ENCODE measurements at regions not wholly inside any gene's neighbourhood (a gene's known extent, or its start where the extent isn't known, plus 50 kb on each side); places are given as distances from the start of the nearest gene placed in this dataset.

DNA sequence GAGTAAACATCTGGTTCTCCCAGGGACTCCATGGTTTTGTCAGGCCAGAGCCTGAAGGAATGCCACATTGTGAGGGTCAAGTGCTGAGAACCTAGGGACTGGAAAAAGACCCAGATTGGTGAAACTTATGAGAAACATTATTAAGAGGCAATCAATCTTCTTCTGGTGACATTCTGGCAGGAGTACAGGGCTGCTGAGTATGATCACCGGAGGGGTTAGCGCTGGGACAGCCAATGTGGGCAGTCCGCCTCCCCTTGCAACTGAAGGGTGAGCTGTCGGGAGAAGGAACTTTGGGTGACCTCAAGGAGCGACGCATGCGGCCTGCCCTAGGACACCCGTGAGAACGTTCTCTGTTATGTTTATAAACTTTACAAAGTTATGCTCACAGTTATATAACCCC, 429.0 kb downstream of the LMO4 start:
- H3K27ac ChIP-seq (ENCODE audit: low read length), result no peak overlapping the region
- POLR2A ChIA-PET, result no interaction called here
- intact Hi-C loops (cut with micrococcal nuclease; ENCODE audit: unreplicated experiment), result no loop called here
- no peaks in the 10 kb centered on the region for H3K9me3 ChIP-seq (ENCODE audit: control insufficient read depth, insufficient read depth, low read depth, low read length)
- TF ChIP-seq, protein P1, sequence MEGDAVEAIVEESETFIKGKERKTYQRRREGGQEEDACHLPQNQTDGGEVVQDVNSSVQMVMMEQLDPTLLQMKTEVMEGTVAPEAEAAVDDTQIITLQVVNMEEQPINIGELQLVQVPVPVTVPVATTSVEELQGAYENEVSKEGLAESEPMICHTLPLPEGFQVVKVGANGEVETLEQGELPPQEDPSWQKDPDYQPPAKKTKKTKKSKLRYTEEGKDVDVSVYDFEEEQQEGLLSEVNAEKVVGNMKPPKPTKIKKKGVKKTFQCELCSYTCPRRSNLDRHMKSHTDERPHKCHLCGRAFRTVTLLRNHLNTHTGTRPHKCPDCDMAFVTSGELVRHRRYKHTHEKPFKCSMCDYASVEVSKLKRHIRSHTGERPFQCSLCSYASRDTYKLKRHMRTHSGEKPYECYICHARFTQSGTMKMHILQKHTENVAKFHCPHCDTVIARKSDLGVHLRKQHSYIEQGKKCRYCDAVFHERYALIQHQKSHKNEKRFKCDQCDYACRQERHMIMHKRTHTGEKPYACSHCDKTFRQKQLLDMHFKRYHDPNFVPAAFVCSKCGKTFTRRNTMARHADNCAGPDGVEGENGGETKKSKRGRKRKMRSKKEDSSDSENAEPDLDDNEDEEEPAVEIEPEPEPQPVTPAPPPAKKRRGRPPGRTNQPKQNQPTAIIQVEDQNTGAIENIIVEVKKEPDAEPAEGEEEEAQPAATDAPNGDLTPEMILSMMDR (IDR thresholded peaks at IDR 0.05), result no peak
- TF ChIP-seq SIN3A (IDR thresholded peaks at IDR 0.05; ENCODE audit: borderline replicate concordance, insufficient read depth, low read depth, low read length), result no peak
- TF ChIP-seq, protein P2, sequence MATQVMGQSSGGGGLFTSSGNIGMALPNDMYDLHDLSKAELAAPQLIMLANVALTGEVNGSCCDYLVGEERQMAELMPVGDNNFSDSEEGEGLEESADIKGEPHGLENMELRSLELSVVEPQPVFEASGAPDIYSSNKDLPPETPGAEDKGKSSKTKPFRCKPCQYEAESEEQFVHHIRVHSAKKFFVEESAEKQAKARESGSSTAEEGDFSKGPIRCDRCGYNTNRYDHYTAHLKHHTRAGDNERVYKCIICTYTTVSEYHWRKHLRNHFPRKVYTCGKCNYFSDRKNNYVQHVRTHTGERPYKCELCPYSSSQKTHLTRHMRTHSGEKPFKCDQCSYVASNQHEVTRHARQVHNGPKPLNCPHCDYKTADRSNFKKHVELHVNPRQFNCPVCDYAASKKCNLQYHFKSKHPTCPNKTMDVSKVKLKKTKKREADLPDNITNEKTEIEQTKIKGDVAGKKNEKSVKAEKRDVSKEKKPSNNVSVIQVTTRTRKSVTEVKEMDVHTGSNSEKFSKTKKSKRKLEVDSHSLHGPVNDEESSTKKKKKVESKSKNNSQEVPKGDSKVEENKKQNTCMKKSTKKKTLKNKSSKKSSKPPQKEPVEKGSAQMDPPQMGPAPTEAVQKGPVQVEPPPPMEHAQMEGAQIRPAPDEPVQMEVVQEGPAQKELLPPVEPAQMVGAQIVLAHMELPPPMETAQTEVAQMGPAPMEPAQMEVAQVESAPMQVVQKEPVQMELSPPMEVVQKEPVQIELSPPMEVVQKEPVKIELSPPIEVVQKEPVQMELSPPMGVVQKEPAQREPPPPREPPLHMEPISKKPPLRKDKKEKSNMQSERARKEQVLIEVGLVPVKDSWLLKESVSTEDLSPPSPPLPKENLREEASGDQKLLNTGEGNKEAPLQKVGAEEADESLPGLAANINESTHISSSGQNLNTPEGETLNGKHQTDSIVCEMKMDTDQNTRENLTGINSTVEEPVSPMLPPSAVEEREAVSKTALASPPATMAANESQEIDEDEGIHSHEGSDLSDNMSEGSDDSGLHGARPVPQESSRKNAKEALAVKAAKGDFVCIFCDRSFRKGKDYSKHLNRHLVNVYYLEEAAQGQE (IDR thresholded peaks at IDR 0.05; ENCODE audit: insufficient read depth in 1 of 2, low read depth in 2 of 2, low read length in 1 of 2), result no peak
- TF ChIP-seq TCF7L2 (IDR thresholded peaks at IDR 0.05; ENCODE audit: low read depth, low read length), result no peak
- TF ChIP-seq POLR2AphosphoS5 (IDR thresholded peaks at IDR 0.05; ENCODE audit: low read depth, low read length), result no peak
- no TSS peak for BruUV-seq (replicated peaks)
- no peak for DNase-seq (ENCODE audit: low read depth, low spot score)
- no peak for ATAC-seq
- in situ Hi-C loops (cut with HindIII; ENCODE audit: low pct_unique_long_range_greater_than_20kb, low sequenced_read_pairs), result no loop called here
- H3K27me3 ChIP-seq (ENCODE audit: control insufficient read depth, insufficient read depth, low read length), result no peaks in the 10 kb centered on the region
- CTCF ChIA-PET, result no interaction called here
- H3K4me1 ChIP-seq (ENCODE audit: control insufficient read depth, insufficient read depth, low read length), result no peaks in the 10 kb centered on the region
- no peak overlapping the region for H3K4me3 ChIP-seq (ENCODE audit: low read depth in 2 of 2, low read length in 2 of 2)
- no peaks in the 10 kb centered on the region for H3K36me3 ChIP-seq (ENCODE audit: control insufficient read depth, insufficient read depth, low read length)

DNA sequence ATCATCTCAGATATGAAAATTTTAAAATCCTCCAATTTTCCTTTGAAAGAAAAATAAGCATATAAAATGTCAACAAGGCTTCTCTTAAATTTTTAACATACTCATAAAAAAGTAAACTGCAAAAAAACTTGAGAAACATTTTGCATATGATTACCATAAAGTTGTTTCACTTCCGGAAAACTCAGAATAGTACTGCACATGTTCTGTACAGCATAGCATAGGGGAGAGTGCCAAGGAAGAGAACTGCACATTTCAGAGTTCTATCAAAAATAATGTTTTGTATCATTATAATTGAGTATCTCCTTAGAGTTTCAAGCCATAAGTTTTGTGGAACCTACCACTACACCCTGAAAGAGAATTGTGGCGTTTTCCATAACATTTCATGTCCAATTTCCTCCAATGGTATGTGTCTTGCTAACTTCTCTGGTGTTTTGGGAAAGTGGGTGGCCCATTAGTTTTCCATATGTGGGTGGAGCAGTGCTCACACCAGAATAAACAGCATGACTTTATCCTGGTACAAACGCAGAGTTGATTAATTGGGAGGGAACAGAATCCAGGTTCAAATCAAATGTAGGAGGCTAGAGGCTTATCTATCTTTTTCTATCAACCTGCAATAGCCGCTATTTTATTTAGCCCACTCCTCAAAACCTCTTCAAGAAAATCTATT, 430.9 kb downstream of the LMO4 start:
- Histone ChIP-seq H3K9me3 (ENCODE audit: control insufficient read depth, insufficient read depth, low read depth, low read length) (no peaks in the 10 kb centered on the region), H3K27me3 (ENCODE audit: control insufficient read depth, insufficient read depth, low read length) (no peaks in the 10 kb centered on the region), H3K4me3 (ENCODE audit: low read depth in 2 of 2, low read length in 2 of 2) (no peak overlapping the region), H3K4me1 (ENCODE audit: control insufficient read depth, insufficient read depth, low read length) (no peaks in the 10 kb centered on the region), H3K27ac (ENCODE audit: low read length) (no peak overlapping the region), H3K36me3 (ENCODE audit: control insufficient read depth, insufficient read depth, low read length) (no peaks in the 10 kb centered on the region)
- DNase-seq (ENCODE audit: low read depth, low spot score) (no peak), ATAC-seq (no peak)
- no TSS peak for BruUV-seq (replicated peaks)
- CTCF ChIA-PET, result no interaction called here
- POLR2A ChIA-PET, result no interaction called here
- in situ Hi-C loops (cut with HindIII; ENCODE audit: low pct_unique_long_range_greater_than_20kb, low sequenced_read_pairs) (no loop called here), intact Hi-C loops (cut with micrococcal nuclease; ENCODE audit: unreplicated experiment) (no loop called here)
- TF ChIP-seq SIN3A (IDR thresholded peaks at IDR 0.05; ENCODE audit: borderline replicate concordance, insufficient read depth, low read depth, low read length), result no peak
- TF ChIP-seq, protein P2 (IDR thresholded peaks at IDR 0.05; ENCODE audit: insufficient read depth in 1 of 2, low read depth in 2 of 2, low read length in 1 of 2), result no peak
- TF ChIP-seq TCF7L2 (IDR thresholded peaks at IDR 0.05; ENCODE audit: low read depth, low read length), result no peak
- TF ChIP-seq, protein P1 (IDR thresholded peaks at IDR 0.05), result no peak
- no peak for TF ChIP-seq POLR2AphosphoS5 (IDR thresholded peaks at IDR 0.05; ENCODE audit: low read depth, low read length)

Data from Panc1 (cell line).